Endodermal cell (in vitro differentiated cells): ENCODE measurements at regions not wholly inside any gene's neighbourhood (a gene's known extent, or its start where the extent isn't known, plus 50 kb on each side); places are given as distances from the start of the nearest gene placed in this dataset.
"Not testable (repeated sequence)": the region's sequence is repeated elsewhere in the genome, so short reads cannot be mapped to it uniquely, and the experiment has no call there.

ENCODE experiments used
- DNase-seq: peaks from one replicate; pipeline ENCODE4 v3.0.0-alpha.2; 2017
- H3K27ac ChIP-seq: 2 replicates; pipeline ENCODE4 v1.5.1; 2013; ENCODE audit warnings: mild to moderate bottlenecking, low read depth, low read length, moderate library complexity
- H3K27me3 ChIP-seq: 2 replicates; pipeline ENCODE4 v1.6.1; 2013; ENCODE audit warnings: mild to moderate bottlenecking, low read length, moderate library complexity; ENCODE audit not compliant: insufficient read depth, control insufficient read depth, poor library complexity, severe bottlenecking
- H3K36me3 ChIP-seq: 2 replicates; pipeline ENCODE4 v1.7.0; 2013; ENCODE audit warnings: mild to moderate bottlenecking, low read length, moderate library complexity; ENCODE audit not compliant: control insufficient read depth, insufficient read depth
- H3K4me1 ChIP-seq: one replicate; pipeline ENCODE4 v1.7.0; 2013; ENCODE audit warnings: low read length; ENCODE audit not compliant: control insufficient read depth, insufficient read depth
- H3K4me3 ChIP-seq: 2 replicates; pipeline ENCODE4 v1.5.1; 2013; ENCODE audit warnings: mild to moderate bottlenecking, low read length, moderate library complexity
- H3K9ac ChIP-seq: 2 replicates; pipeline ENCODE4 v1.6.1; 2013; ENCODE audit warnings: mild to moderate bottlenecking, low read length, moderate library complexity; ENCODE audit not compliant: poor library complexity, severe bottlenecking; ENCODE audit errors: extremely low read depth
- H3K9me3 ChIP-seq: 2 replicates; pipeline ENCODE4 v1.6.1; 2013; ENCODE audit warnings: mild to moderate bottlenecking, low read length, moderate library complexity; ENCODE audit not compliant: control insufficient read depth
- H3K27ac Mint-ChIP-seq: 2 replicates; pipeline ENCODE4 v1.8.0; 2020; ENCODE audit warnings: mixed read lengths
- H3K27me3 Mint-ChIP-seq: 2 replicates; pipeline ENCODE4 v1.8.0; 2021; ENCODE audit warnings: mild to moderate bottlenecking, mixed read lengths; ENCODE audit not compliant: insufficient read depth
- H3K36me3 Mint-ChIP-seq: 2 replicates; pipeline ENCODE4 v1.8.0; 2020; ENCODE audit warnings: low read depth, mixed read lengths
- H3K4me1 Mint-ChIP-seq: 2 replicates; pipeline ENCODE4 v1.8.0; 2020; ENCODE audit warnings: mixed read lengths
- H3K4me3 Mint-ChIP-seq: 2 replicates; pipeline ENCODE4 v1.8.0; 2020; ENCODE audit warnings: mild to moderate bottlenecking, moderate library complexity, mixed read lengths
- H3K9me3 Mint-ChIP-seq: 2 replicates; pipeline ENCODE4 v1.8.0; 2020; ENCODE audit warnings: mild to moderate bottlenecking, mixed read lengths
- WGBS, 2 experiments: methylation state at CpG; one replicate each; pipeline versions ENCODE4 v1.1.5 to v1.1.7; 2013; ENCODE audit warnings: missing lambda C conversion rate in 2 of 2, mixed read lengths in 1 of 2; ENCODE audit not compliant: insufficient coverage in 1 of 2, insufficient read length in 1 of 2; 5-methylcytosine and 5-hydroxymethylcytosine counted together
- TF ChIP-seq, protein P1 (sequence below): fragments of 200-600 bp; sonication (generic); conservative IDR thresholded peaks from 2 replicates; pipeline ENCODE4 v1.5.0; 2021; ENCODE audit warnings: antibody characterized with exemption, mild to moderate bottlenecking

DNA sequence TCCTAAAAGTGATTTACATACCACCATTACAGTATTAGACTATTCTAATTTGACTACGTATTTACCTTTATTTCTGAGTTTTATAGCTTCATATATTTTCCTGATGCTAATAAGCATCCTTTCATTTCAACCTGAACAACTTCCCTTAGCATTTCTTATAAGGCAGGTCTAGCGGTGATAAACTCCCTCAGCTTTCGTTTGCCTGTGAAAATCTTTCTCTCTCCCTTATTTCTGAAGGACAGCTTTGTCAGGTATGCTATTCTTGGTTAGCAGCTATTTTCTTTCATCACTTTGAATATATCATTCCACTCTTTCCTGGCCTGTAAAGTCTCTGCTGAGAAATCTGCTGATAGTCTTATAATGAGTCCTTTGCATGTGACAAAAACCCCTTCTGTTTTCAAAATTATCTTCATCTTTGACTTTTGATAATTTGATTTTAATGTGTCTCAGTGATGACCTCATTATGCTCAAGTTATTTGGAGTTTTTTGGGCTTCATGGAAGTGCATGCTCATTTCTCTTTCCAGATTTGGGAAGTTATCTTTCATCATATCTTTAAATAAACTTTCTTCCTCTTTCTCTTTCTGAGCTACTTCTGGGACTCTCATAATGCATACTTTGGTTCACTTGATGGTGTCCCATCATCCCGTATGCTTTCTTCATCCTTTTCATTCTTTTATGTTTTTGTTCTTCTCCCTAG lies 285.4 kb upstream of the PMFBP1 start:
- H3K36me3 Mint-ChIP-seq: peaks cover 38% of the 10 kb centered on the region
- Histone ChIP-seq H3K27ac (no peak overlapping the region), H3K4me1 (no peaks in the 10 kb centered on the region), H3K4me3 (peak overlapping the region; percentile 67), H3K9ac (no peak overlapping the region), H3K27me3 (no peaks in the 10 kb centered on the region), H3K36me3 (peaks cover 12% of the 10 kb centered on the region), H3K9me3 (peaks cover 68% of the 10 kb centered on the region)
- WGBS, 2 experiments: 82 to 86% methylated on average over 4 of the region's 4 CpGs
- H3K27ac Mint-ChIP-seq: no peak overlapping the region
- no peak for DNase-seq
- H3K27me3 Mint-ChIP-seq: no peaks in the 10 kb centered on the region
- no peak overlapping the region for H3K4me3 Mint-ChIP-seq
- peaks cover 17% of the 10 kb centered on the region for H3K4me1 Mint-ChIP-seq
- peaks cover 62% of the 10 kb centered on the region for H3K9me3 Mint-ChIP-seq
- TF ChIP-seq, protein P1, sequence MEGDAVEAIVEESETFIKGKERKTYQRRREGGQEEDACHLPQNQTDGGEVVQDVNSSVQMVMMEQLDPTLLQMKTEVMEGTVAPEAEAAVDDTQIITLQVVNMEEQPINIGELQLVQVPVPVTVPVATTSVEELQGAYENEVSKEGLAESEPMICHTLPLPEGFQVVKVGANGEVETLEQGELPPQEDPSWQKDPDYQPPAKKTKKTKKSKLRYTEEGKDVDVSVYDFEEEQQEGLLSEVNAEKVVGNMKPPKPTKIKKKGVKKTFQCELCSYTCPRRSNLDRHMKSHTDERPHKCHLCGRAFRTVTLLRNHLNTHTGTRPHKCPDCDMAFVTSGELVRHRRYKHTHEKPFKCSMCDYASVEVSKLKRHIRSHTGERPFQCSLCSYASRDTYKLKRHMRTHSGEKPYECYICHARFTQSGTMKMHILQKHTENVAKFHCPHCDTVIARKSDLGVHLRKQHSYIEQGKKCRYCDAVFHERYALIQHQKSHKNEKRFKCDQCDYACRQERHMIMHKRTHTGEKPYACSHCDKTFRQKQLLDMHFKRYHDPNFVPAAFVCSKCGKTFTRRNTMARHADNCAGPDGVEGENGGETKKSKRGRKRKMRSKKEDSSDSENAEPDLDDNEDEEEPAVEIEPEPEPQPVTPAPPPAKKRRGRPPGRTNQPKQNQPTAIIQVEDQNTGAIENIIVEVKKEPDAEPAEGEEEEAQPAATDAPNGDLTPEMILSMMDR: no peak

DNA sequence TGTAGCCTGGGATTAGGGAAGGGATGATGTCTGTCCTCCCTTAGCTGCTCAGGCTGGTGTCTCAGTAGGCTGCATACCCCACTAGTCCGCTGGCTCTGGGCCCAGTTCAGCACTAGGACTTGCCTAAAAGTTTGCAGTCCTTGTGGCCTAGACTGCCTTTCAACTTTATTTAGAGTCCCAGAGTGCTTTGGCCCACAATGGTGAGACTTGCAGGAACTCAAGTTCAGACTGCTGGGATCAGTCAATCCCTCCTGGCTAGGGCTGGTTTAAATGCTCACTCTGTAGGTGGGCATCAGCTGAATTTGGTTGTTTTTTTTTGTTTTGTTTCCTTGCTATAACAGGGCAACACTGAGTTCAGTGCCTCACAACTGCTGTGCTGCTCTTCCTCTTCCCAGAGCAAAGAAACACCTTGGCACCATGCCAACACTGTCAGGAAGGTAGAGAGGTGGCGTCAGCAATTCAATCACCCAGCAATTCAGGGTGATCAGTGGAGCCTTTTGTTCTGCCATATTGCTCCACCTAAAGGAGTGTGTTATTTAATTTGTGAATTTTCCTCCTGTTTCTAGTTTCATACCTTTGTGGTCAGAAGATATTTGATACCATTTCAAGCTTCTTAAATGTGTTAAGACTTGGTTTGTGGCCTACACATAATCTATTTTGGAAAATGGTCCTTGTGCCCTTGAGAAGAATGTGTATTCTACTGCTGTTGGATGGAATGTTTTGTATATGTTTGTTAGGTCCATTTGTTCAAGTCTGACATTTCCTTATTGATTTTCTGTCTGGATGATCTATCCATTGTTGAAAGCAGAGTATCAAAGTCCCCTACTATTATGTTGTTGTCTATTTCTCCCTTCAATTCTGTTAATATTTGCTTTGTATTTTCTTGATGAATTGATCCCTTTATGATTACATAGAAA lies 284.0 kb upstream of the PMFBP1 start:
- H3K9ac ChIP-seq: no peak overlapping the region
- WGBS, 2 experiments: 96 to 100% methylated on average over 1 to 2 of the region's 2 CpGs
- TF ChIP-seq, protein P1: no peak
- H3K27me3 Mint-ChIP-seq: no peaks in the 10 kb centered on the region
- no peak overlapping the region for H3K4me3 Mint-ChIP-seq
- H3K27me3 ChIP-seq: no peaks in the 10 kb centered on the region
- no peak overlapping the region for H3K27ac Mint-ChIP-seq
- no peaks in the 10 kb centered on the region for H3K4me1 ChIP-seq
- H3K9me3 ChIP-seq: peaks cover 76% of the 10 kb centered on the region
- H3K36me3 ChIP-seq: peaks cover 12% of the 10 kb centered on the region
- H3K4me3 ChIP-seq: peak overlapping the region; percentile 7
- H3K4me1 Mint-ChIP-seq: peaks cover 9% of the 10 kb centered on the region
- no peak overlapping the region for H3K27ac ChIP-seq
- H3K9me3 Mint-ChIP-seq: peaks cover 73% of the 10 kb centered on the region
- no peak for DNase-seq
- peaks cover 40% of the 10 kb centered on the region for H3K36me3 Mint-ChIP-seq

DNA sequence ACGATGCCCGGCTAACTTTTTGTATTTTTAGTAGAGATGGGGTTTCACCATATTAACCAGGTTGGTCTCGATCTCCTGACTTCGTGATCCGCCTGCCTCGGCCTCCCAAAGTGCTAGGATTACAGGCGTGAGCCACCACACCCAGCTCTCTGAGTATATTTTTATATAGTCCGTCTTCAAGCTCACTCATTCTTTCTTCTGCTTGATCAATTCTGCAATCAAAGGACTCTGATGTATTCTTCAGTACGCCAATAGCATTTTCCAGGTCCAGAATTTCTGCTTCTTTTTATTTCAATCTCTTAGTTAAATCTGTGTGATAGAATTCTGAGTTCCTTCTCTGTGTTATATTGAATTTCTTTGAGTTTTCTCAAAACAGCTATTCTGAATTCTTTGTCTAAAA lies 281.9 kb upstream of the PMFBP1 start:
- not testable (repeated sequence) for H3K4me1 ChIP-seq, H3K27me3 Mint-ChIP-seq, H3K27ac ChIP-seq, H3K27me3 ChIP-seq, DNase-seq, H3K9ac ChIP-seq, H3K4me3 Mint-ChIP-seq, H3K4me3 ChIP-seq, H3K27ac Mint-ChIP-seq, H3K4me1 Mint-ChIP-seq
- 94 to 100% methylated on average over 7 to 9 of the region's 9 CpGs for WGBS, 2 experiments
- Histone ChIP-seq H3K9me3 (peaks cover 78% of the 10 kb centered on the region), H3K36me3 (peaks cover 12% of the 10 kb centered on the region)
- Mint-ChIP-seq H3K9me3 (peaks cover 78% of the 10 kb centered on the region), H3K36me3 (peaks cover 42% of the 10 kb centered on the region)
